CD4-positive, alpha-beta T cell (primary cell): ENCODE measurements at regions not wholly inside any gene's neighbourhood (a gene's known extent, or its start where the extent isn't known, plus 50 kb on each side); places are given as distances from the start of the nearest gene placed in this dataset.

Source experiments
- ATAC-seq: fragments of 200-7000 bp; cut with Tn5 transposase; one replicate; pipeline ENCODE4 v1.10.0; 2022; ENCODE audit warnings: mild to moderate bottlenecking; ENCODE audit not compliant: poor library complexity
- CTCF ChIA-PET: fragments of 350-600 bp; sonication (Branson Sonifier 250); formaldehyde crosslinking; loops from one replicate; lab custom pipeline; 2021; ENCODE audit warnings: antibody characterized with exemption, inconsistent platforms; lab: Charles Lee
- POLR2A ChIA-PET: fragments of 350-600 bp; sonication (Branson Sonifier 250); formaldehyde crosslinking; loops from one replicate; lab custom pipeline; 2021; ENCODE audit warnings: antibody characterized with exemption, inconsistent platforms; lab: Charles Lee
- DNase-seq, 14 experiments: peaks; one replicate each; pipeline ENCODE4 v3.0.0-alpha.2; 2013 to 2020; ENCODE audit warnings: mixed read lengths in 2 of 14
- H3K27ac ChIP-seq, 2 donors: one replicate each; pipeline versions ENCODE4 v1.5.1 to v1.7.0; 2013; ENCODE audit warnings: low read length in 2 of 2, low read depth in 1 of 2, mild to moderate bottlenecking in 1 of 2
- H3K27me3 ChIP-seq, 2 experiments: 1 replicate in 1 of 2; 2 replicates in 1 of 2; pipeline versions ENCODE4 v1.6.1 to v1.7.0; 2013; ENCODE audit warnings: low read length in 2 of 2, control low read depth in 1 of 2, mild to moderate bottlenecking in 1 of 2, moderate library complexity in 1 of 2; ENCODE audit not compliant: insufficient read depth in 2 of 2, control insufficient read depth in 1 of 2
- H3K36me3 ChIP-seq: one replicate; pipeline ENCODE4 v1.6.1; 2013; ENCODE audit warnings: low read length, control low read depth; ENCODE audit not compliant: insufficient read depth
- H3K4me1 ChIP-seq: one replicate; pipeline ENCODE4 v1.6.1; 2013; ENCODE audit warnings: low read length, control low read depth; ENCODE audit not compliant: insufficient read depth
- H3K4me3 ChIP-seq: one replicate; pipeline ENCODE4 v1.5.1; 2013; ENCODE audit warnings: mild to moderate bottlenecking, low read length, moderate library complexity
- H3K9me3 ChIP-seq, 2 experiments: 1 replicate in 1 of 2; 2 replicates in 1 of 2; pipeline versions ENCODE4 v1.6.1 to v1.7.0; 2013; ENCODE audit warnings: low read length in 2 of 2, mild to moderate bottlenecking in 2 of 2, control low read depth in 1 of 2, moderate library complexity in 1 of 2; ENCODE audit not compliant: control insufficient read depth in 1 of 2, insufficient read depth in 1 of 2
- H3K27ac Mint-ChIP-seq: one replicate; pipeline ENCODE4 v1.8.0; 2020; ENCODE audit warnings: mixed read lengths
- H3K27me3 Mint-ChIP-seq: one replicate; pipeline ENCODE4 v1.8.0; 2021; ENCODE audit warnings: mixed read lengths
- H3K36me3 Mint-ChIP-seq: one replicate; pipeline ENCODE4 v1.8.0; 2021; ENCODE audit warnings: low read depth, mixed read lengths
- H3K4me1 Mint-ChIP-seq: one replicate; pipeline ENCODE4 v1.8.0; 2021; ENCODE audit warnings: low read depth, mixed read lengths
- H3K4me3 Mint-ChIP-seq: one replicate; pipeline ENCODE4 v1.8.0; 2020; ENCODE audit warnings: mild to moderate bottlenecking, mixed read lengths
- H3K9me3 Mint-ChIP-seq: one replicate; pipeline ENCODE4 v1.8.0; 2020; ENCODE audit warnings: mixed read lengths
- CTCF ChIP-seq: fragments of 200-600 bp; IDR thresholded peaks from one replicate; pipeline ENCODE4 v1.8.0; 2022; ENCODE audit warnings: antibody characterized with exemption, mild to moderate bottlenecking
- intact Hi-C, 2 experiments: fragments of 100-400 bp; cut with DNase I in 1 of 2; cut with micrococcal nuclease in 1 of 2; formaldehyde crosslinking; loops; one replicate each; pipeline versions ENCODE4 v1.15.1 to v1.9.0; 2023 to 2025; cut with DNase I, micrococcal nuclease

- H3K27ac ChIP-seq, result no peak overlapping the region
- H3K27me3 Mint-ChIP-seq, result no peaks in the 10 kb centered on the region
- no peak for ATAC-seq
- no peaks in the 10 kb centered on the region for H3K27me3 ChIP-seq
- H3K27ac Mint-ChIP-seq, result no peak overlapping the region
- H3K36me3 ChIP-seq, result no peaks in the 10 kb centered on the region
- CTCF ChIA-PET, result no interaction called here
- no peaks in the 10 kb centered on the region for H3K9me3 ChIP-seq
- H3K4me1 Mint-ChIP-seq, result no peaks in the 10 kb centered on the region
- intact Hi-C loops, result no loop called here
- H3K36me3 Mint-ChIP-seq, result no peaks in the 10 kb centered on the region
- no peaks in the 10 kb centered on the region for H3K4me1 ChIP-seq
- H3K4me3 Mint-ChIP-seq, result no peak overlapping the region
- no peaks in the 10 kb centered on the region for H3K9me3 Mint-ChIP-seq
- H3K4me3 ChIP-seq, result no peak overlapping the region
- no peak for TF ChIP-seq CTCF
- no peak for DNase-seq
- POLR2A ChIA-PET, result no interaction called here
These were observed 819.1 kb upstream of the EPHA5 start for GRCh38 chr4:66489370-66489769.

DNA sequence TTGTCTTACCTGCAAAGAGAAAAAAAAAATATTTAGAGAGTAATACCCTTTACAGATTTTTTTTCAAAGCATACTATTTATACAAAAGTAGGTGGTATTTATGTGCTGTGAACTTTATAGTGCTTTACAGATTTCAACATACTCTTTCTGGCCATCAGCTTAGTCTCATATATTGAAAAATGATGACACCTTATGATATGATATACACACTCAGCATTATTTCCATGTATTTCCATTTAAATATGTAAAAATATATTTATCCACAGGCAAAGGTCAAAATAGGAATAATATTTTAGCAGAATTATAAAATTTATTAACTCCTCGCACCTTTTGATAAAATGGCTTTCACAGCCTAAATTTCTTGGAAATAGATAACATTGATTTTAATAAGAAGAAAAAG is 815.8 kb upstream of the EPHA5 start:
- no peaks in the 10 kb centered on the region for H3K36me3 ChIP-seq
- Mint-ChIP-seq H3K9me3 (peaks cover 2% of the 10 kb centered on the region), H3K4me3 (no peak overlapping the region), H3K27ac (no peak overlapping the region), H3K36me3 (no peaks in the 10 kb centered on the region), H3K4me1 (no peaks in the 10 kb centered on the region), H3K27me3 (no peaks in the 10 kb centered on the region)
- H3K4me1 ChIP-seq, result no peaks in the 10 kb centered on the region
- ATAC-seq, result no peak
- H3K9me3 ChIP-seq, result no peaks in the 10 kb centered on the region
- POLR2A ChIA-PET, result no interaction called here
- H3K27me3 ChIP-seq, result no peaks in the 10 kb centered on the region
- TF ChIP-seq CTCF, result no peak
- CTCF ChIA-PET, result no interaction called here
- intact Hi-C loops, result no loop called here
- H3K4me3 ChIP-seq, result no peak overlapping the region
- DNase-seq, result no peak
- H3K27ac ChIP-seq, result no peak overlapping the region

- Mint-ChIP-seq H3K27me3 (no peaks in the 10 kb centered on the region), H3K36me3 (no peaks in the 10 kb centered on the region), H3K4me1 (no peaks in the 10 kb centered on the region), H3K4me3 (no peak overlapping the region), H3K27ac (no peak overlapping the region), H3K9me3 (peaks cover 2% of the 10 kb centered on the region)
- ChIA-PET POLR2A (no interaction called here), CTCF (no interaction called here)
- Histone ChIP-seq H3K4me1 (no peaks in the 10 kb centered on the region), H3K36me3 (no peaks in the 10 kb centered on the region), H3K9me3 (no peaks in the 10 kb centered on the region), H3K27ac (no peak overlapping the region), H3K4me3 (no peak overlapping the region), H3K27me3 (no peaks in the 10 kb centered on the region)
- no peak for DNase-seq
- intact Hi-C loops, result no loop called here
- no peak for ATAC-seq
- no peak for TF ChIP-seq CTCF
These were observed 811.9 kb upstream of the EPHA5 start for GRCh38 chr4:66482186-66482585.
